Right kidney (tissue), 1 donor: ENCODE measurements at regions not wholly inside any gene's neighbourhood (a gene's known extent, or its start where the extent isn't known, plus 50 kb on each side); places are given as distances from the start of the nearest gene placed in this dataset.
"Not testable (repeated sequence)": the region's sequence is repeated elsewhere in the genome, so short reads cannot be mapped to it uniquely, and the experiment has no call there.

Experiments used
- DNase-seq: peaks from one replicate; pipeline ENCODE4 v3.0.0-alpha.2; 2016

DNA sequence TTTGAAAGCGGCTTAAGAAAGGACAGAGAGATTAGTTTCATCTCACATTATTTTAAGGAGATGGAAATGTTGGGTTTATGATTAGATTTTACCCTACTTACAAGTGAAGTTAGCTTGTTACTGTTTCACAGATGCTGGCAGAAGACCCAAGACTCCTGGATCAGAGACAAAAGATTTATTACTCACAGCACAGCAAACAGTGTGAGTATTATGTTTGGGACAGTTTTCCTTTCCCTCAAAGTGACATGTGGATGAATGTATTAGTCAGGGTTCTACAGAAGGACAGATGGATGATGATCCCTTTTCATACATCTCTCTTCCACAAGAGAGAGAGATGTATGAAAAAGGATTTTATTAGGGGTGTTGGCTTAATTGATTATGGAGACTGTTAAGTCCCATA, 281.8 kb upstream of the CDH2 start:
- DNase-seq, result no peak

DNA sequence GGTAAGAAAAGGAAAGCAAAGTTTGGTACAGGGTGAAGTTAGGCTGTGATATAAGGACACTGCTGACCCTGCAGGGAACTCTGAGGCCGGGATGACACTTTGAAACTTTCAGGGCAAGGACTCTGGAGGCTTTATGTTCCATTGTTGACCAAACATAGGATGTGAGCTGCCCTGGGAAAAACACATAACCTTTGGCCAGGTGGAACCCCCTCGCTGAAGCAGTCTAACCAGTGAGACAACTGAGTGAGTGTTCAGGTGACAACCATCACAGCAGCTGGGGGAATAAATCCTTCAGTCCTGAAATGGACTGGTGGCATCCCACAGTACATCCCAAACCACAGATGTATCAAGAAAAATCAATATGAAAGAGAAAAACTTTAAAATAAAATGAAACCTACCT, 280.9 kb upstream of the CDH2 start:
- no peak for DNase-seq

DNA sequence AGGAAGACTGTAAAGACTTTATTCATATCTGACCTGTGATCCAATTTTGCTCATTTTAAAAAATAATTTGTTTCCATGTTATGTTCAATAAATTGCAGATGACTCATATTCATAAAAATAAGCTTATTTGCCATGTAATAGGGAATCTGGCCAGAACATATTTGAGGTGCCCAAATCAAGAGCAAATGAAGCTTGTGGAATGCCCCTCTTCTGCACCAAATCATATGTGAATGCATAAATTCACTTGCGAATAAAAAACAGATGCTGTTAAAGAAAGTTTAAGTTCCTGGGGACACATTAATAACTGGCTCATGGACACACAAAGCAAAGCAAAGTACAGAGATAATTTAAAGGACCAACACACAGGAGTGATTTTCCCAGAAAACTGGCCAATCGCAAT, 279.0 kb upstream of the CDH2 start:
- DNase-seq, result no peak

DNA sequence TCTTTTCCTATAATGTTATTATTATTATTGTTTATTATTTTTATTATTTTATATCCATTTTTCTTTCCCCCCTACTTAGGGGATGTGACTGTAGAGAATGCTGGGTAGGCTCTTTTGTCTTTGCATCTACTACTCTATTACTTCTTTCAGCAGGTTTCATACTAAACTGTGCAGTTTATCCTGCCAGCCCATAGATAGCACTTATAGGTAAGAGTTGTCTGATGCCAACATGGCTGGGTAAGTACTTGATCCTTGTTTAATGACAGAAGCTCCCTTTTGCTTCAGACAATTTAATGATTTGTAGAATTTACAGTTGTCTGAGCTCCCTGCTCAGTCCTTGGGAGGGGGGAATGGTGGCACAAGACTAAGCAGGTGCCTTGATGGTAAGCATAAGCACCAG, 262.9 kb upstream of the CDH2 start:
- DNase-seq, result no peak

DNA sequence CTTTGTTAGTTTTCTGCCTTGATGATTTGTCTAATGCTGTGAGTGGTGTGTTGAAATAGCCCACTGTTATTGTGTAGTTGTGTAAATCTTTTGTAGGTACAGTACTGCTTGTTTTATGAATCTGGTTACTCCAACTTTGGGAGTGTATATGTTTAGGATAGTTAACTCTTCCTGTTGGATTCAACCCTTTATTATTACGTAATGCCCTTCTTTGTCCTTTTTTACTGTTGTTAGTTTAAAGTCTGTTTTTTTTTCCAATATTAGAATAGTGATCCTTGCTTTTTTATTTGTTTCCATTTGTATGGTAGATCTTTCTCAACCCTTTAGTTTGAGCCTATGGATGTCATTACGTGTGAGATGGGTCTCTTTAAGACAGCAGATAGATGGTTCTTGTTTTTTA, 261.5 kb upstream of the CDH2 start:
- DNase-seq, result no peak

DNA sequence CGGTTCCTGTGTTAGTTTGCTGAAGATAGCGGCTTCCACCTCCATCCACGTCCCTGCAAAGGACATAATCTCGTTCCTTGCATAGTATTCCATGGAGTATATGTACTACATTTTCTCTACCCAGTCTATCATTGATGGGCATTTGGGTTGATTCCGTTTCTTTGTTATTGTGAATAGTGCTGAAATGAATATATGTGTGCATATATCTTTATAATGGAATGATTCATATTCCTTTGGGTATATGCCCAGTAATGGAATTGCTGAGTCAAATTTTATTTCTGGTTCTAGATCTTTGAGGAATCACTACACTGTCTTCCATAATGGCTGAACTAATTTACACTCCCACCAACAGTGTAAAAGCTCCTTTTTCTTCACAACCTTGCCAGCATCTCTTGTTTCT, 255.4 kb upstream of the CDH2 start:
- no peak for DNase-seq

DNA sequence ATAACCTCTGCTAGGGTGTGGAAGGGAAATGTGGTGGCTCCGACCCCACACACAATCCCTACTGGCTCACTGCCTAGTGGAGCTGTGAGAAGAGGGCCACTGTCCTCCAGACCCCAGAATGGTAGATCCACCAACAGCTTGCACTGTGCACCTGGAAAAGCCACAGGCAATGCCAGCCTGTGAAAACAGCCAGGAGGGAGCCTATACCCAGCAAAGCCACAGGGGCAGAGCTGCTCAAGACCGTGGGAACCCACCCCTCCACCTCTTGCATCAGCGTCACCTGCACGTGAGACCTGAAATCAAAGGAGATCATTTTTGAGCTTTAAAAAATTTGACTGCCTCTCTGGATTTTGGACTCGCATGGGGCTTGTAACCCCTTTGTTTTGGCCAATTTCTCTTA, 249.0 kb upstream of the CDH2 start:
- DNase-seq, result no peak

DNA sequence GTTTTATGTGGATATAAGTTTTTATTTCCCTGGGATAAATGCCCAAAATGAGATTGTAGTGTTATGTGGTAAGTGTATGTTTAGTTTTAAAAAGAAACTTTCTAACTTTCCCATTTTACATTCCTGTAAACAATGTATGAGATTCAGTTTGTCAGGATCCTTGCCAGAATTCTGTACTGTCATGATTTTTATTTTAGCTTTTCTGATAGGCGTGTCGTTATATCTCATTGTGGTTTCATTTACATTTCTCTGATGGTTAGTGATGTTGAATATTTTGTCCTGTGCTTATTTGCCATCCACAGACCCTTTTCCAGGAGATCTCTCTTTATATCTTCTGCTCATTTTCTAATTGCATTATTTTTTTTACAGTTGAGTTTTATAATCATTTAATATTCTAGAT, 245.6 kb upstream of the CDH2 start:
- no peak for DNase-seq

DNA sequence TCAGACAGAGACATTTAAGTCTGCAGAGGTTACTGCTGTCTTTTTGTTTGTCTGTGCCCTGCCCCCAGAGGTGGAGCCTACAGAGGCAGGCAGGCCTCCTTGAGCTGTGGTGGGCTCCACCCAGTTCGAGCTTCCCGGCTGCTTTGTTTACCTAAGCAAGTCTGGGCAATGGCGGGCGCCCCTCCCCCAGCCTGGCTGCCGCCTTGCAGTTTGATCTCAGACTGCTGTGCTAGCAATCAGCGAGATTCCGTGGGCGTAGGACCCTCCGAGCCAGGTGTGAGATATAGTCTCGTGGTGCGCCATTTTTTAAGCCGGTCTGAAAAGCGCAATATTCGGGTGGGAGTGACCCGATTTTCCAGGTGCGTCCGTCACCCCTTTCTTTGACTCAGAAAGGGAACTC, 245.0 kb upstream of the CDH2 start:
- DNase-seq, result not testable (repeated sequence)

DNA sequence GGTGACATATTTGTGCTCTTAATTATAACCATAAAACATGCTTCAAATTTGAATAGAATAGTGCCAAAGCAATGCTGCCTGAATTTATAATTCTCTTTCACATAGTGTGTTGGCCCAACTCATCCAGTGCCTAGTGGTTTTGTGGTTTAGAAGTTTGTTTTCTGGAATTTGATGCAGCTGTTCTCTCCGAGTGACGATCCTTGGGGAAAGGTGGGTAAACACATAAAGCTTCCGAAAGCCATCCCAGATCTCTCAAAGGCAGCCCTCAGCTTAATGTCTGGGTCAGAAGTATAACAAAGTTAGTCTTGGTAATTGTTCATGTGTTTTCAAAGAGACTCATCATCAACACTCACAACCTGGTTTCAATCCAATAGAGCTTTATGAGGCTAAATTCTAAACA, 235.6 kb upstream of the CDH2 start:
- DNase-seq, result no peak

DNA sequence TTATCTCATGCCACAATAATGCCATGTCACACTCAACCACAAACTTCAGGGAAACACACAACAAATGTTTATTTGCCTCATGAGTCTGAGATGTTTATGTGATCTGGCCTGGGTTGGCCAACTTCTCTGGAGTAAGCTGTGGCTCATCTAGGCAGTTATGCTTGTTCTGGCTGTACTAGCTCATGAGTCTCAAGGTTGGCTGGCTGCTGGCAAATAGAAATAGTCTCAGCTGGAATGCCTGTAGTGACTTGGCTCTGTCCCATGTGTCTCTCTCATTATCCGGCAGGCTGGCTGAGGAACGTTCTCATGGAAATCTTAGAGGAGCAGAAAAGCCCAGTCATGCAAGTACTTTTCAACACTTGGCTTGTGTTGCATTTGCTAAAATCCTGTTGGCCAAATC, 234.9 kb upstream of the CDH2 start:
- DNase-seq, result no peak

DNA sequence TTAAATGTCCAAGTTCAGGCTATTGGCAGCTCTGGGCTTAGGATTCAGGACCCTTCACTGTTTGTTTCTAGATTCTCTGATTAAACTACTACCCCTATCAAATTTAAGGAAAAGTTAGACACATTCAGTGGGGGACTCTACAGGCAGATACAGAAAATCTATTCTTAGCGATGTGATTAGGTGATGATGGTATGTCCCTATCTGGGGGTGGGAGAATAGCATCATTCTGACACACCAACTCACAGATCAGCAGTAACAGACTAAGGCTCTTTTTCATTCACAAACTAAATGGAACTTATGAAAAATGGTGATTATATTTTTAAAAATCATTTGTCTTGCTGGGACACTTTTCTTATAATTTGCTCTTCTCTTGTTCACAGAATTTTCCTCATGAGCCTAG, 232.9 kb upstream of the CDH2 start:
- no peak for DNase-seq

DNA sequence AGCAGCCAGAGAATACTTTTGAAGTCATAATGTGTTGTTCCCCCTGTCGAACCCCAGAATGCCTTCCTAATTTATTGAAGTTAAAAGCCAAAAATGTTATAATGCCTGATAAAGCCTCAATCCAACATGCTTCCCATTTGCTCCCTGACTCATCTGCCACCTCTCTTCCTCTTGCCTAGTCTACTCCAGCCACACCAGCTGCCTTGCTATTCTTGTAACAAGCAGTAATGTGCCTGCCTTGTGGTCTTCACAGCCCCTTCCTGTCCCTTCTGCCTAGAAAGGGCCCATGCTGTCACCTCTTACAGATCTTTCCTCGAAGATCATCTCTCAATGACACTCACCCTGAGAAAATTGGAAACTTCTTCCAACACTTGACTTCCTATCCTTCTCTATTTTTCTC, 231.6 kb upstream of the CDH2 start:
- DNase-seq, result no peak

DNA sequence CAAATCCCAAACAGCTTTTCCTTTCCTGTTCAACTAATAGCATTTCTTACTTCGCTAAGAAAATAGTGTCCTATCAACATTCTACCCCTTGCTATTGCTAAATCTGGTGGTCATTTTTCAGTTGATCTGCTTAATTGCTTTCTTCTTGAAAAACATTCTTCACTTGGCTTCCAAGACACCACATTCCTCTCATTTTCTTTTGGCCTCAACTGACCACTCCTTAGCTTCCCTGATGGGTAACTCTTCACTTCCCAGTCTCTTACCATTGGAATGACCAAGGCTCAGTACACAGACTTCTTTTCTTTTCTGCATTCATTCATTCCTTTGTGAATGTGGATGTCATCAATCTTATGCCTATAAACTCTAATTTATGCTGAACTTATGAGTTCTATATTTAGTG, 230.8 kb upstream of the CDH2 start:
- DNase-seq, result no peak

DNA sequence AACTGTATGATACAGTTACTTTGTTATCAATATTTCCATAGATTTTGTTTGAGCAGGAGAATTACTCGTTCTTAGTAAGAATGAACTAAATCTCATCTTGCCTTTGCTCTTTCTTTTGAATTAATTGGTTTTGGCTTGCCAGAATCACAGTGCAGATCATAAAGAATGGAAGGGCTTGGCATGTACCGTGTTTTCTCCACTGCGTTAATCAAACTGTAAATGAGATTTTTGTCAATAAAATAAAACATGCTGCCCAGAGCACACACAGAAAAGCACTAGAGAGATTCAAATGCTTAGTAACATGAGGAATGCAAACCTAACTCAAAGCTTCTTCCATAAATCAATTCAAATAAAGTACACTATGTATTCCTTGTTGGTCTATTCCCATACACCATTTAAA, 229.6 kb upstream of the CDH2 start:
- DNase-seq, result no peak

DNA sequence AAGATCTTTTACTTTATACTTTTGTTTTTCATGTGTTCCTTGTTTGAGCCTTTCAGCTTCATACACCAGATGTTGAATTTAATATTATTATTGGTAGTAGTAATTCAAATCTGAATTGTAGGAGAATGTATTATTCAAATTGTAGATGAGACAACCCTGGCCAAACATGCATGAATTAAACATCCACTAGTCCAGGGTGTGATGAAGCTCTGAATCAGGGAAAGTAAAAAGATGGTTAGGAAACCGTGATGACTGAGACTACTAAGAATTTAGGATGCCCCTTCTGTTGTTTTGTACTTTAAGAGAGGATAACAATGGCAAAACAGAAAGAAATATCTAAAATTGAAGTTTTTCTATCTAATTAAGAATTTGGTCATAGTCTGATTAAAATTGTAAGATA, 227.8 kb upstream of the CDH2 start:
- DNase-seq, result no peak

DNA sequence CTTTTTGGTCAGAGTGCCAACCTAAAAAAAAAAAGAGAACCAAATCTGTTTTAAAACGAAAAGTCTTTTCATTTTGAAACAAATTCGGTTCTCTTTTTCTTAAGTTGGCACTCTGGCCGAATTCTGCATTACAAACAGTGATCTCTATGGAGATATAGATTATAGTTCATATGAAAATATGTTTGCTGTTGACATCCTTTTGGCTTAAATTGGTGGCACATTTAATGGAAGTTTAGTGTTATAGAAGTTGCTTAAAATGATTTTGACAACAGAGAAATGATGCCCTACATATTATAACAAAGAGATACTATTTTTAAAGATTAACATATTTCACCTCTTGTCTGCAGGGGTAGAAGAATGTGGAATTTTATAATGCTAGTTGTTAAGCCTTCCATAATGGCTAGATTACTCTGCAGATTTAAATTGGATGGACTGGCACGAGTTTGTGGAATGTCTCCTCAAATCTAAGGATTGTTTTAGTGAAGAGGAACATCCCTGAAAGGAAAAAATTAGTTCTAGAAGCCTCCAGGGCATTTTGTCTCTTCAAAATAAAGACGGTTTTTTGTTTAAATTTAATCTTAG, 222.9 kb upstream of the CDH2 start:
- DNase-seq, result no peak

DNA sequence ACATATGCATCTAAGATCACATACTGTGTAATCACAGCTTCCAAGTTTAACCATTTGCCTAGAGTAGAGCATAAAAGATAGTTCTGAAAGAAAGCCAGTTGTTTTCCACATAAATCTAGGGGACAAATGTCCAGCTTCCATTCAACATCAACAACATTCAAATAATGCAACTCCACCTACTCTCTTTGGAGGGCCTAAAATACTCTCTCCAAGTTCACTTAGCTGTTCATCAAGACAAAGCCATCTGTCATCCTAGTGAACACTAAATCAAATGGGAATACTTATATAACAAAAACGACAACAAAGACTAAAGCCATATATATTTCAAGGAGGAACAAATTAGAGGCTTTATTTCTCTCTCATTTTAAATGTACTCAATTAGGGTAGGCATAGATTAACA, 221.5 kb upstream of the CDH2 start:
- DNase-seq, result no peak

DNA sequence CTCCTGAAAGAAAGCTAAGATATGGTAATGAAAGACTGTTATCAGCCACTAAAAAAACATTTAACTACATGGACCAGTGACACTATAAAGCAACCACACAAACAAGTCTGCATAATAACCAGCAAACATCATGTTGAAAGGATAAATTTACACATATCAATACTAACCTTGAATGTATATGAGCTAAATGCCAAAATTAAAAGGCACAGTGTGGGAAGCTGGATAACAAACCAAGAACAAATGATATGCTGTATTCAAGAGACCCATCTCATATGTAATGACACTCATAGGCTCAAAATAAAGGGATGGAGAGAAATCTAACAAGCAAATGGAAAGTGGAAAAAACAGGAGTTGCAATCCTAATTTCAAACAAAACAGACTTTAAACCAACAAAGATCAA, 213.1 kb upstream of the CDH2 start:
- no peak for DNase-seq

DNA sequence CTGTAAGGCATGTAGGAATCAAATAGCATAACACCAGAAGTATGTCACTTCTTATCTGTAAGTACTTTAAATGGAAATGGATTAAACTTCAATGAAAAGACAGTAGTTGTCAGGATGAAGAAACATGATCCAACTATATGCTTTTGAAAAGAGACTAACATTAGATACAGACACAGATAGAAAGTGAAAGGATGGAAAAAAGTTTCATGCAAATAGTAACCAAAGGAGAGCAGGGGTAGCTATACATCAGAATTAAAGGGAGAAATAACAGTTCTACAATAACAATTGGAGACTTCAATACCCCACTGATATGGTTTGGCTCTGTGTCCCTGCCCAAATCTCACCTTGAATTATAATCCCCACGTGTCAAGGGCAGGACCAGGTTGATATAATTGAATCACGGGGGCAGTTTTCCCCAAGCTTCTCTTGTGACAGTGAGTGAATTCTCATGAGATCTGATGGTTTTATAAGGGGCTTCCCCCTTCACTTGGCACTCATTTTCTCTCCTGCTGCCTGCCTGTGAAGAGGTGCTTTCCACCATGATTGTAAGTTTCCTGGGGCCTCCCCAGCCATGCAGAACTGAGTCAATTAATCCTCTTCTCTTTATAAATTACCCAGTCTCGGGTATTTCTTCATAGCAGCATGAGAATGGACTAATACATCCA, 205.4 kb upstream of the CDH2 start:
- no peak for DNase-seq

DNA sequence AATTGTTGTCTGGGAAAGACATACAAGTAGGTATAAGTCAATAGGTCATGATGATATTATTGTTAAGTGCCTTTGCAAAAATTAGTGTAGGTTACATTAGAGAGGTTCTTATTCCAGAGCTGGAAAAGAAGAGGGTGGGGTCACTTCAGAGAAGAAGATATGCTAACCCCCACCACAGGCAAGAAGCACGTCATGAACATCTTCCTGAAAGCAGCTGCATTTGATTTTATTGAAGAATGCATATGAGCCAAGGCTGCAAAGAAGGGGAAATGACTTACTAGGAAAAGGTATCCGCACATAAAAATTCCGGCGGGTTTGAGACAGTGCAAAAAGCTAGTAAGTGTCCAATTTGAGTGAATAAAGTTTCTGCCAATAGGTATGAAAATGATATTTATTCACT, 195.3 kb upstream of the CDH2 start:
- no peak for DNase-seq

DNA sequence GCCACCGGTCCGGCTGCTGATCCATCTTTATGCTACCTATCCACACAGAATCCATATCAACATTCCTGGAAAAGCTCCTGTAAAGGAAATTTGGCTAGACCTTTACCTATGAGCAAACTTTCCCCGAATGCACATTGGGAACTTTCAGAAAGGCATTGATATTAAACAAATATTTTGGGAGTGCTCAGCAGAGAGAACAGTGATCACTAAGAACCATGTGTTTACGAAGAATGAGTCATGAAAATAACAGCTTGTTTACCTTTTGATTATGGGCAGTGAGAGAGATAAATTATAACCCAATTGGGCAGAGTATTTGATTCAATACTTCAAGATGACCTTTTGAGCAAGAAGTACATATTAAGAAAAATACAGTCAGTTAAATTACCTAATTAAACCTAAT, 189.7 kb upstream of the CDH2 start:
- no peak for DNase-seq

DNA sequence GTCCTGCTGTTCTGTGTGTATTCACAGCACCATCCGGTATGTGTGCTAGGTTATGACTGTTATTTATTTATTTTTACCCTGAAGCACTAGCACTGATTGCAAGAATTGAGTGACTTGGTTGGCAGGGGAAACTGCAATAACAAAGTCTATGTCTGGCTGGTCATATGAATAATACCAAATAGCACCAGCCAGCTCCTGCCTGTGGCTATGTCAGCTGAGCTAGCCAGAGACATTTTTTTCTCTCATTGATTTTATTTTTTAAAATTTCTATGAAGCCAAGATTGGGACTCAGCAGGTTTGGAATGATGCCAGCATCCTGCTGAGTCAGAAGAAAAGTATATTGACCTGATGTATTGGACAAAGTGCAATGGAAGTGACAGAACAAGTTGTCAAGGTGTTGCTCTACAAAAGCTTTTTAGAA, 188.5 kb upstream of the CDH2 start:
- no peak for DNase-seq

DNA sequence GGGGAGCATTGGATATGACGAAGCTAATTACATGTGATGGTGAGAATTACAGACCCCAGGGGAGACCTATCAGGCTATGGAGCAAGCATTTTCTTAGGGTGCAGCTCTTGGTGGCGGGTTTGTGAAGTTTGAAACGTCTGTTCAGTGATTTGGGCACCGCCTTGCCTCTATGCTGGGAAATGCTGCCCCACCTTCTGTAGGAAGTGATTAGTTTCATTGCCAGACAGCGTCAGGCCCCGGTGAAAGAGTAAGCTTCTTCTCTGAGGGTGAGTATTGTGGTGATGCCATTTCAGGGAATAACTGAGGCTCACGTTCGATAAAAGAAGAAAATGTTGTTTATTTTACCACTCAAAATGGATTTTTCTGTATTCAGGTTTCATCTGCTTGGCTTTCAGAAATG, 186.2 kb upstream of the CDH2 start:
- DNase-seq, result no peak

DNA sequence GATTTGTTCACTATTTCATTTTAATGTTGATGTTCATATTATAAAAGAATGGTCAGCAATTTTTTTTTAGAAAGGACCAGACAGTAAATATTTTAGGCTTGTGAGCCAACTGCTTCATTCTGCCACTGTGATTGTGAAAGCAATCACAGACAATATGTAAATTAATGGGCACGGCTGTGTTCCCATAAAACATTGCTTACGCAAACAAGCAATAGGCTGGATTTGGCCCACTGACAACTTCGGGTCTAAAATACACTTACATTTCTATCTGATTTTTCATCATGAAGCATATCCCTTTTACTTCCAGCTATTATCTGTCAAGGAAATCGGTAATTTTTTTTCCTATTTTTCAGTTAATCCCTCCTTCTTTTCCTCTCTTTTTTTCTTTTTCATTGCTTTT, 182.2 kb upstream of the CDH2 start:
- DNase-seq, result no peak
